HG03159 (cell line): ENCODE measurements at regions not wholly inside any gene's neighbourhood (a gene's known extent, or its start where the extent isn't known, plus 50 kb on each side); places are given as distances from the start of the nearest gene placed in this dataset.
"Not testable (repeated sequence)": the region's sequence is repeated elsewhere in the genome, so short reads cannot be mapped to it uniquely, and the experiment has no call there.

ENCODE experiments used
- ATAC-seq: cut with Tn5 transposase; IDR thresholded peaks from one replicate; pipeline ENCODE4 v1.9.1; 2021; ENCODE audit warnings: mild to moderate bottlenecking, moderate library complexity; ENCODE audit not compliant: unreplicated experiment

GRCh38 chr9:129547063-129547462 is 73.8 kb downstream of the C9orf50 start:
- no peak for ATAC-seq

GRCh38 chr9:129545876-129546275 is 75.0 kb downstream of the C9orf50 start:
- not testable (repeated sequence) for ATAC-seq

DNA sequence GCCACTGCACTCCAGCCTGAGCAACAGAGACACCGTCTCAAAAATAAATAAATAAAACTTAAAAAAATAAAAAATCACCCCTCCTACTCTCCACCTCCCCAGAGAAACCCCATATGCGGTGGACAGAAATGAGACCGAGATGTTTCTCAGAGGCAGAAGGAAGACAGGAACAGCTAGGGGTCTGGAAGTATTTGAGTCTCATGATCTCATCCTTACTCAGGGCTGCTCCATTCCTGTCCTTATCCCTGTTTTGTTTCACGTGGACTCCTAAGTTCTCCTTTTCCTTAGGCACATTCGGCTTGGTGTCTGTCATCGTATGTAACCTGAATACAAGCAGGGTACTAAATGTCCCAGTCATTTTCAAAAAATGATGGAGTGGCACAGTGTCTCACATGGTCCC is 76.1 kb downstream of the C9orf50 start:
- no peak for ATAC-seq

DNA sequence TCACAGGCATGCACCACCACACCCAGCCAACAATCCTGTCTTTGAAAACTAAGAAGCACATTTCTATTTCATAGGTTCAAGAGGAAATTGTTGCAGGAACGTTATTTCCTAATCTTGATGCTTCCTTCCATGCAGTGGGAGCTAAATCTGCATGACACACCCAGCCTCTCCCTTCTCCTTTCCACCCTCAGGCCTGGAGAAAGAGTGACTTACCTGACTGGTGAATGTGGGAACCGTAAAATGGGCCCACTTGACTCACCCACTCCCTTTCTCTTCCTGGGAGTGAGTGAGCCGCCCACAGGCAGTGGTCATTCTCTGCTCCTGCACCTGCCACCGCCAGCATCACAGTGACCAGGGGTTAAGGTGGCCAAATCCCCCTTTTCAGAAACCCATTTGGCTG is 78.2 kb downstream of the C9orf50 start:
- ATAC-seq: no peak

- ATAC-seq: no peak
Observed at GRCh38 chr9:129541270-129541669, 79.6 kb downstream of the C9orf50 start.

- ATAC-seq: no peak
Observed at GRCh38 chr9:129539446-129539845, 81.5 kb downstream of the C9orf50 start.

DNA sequence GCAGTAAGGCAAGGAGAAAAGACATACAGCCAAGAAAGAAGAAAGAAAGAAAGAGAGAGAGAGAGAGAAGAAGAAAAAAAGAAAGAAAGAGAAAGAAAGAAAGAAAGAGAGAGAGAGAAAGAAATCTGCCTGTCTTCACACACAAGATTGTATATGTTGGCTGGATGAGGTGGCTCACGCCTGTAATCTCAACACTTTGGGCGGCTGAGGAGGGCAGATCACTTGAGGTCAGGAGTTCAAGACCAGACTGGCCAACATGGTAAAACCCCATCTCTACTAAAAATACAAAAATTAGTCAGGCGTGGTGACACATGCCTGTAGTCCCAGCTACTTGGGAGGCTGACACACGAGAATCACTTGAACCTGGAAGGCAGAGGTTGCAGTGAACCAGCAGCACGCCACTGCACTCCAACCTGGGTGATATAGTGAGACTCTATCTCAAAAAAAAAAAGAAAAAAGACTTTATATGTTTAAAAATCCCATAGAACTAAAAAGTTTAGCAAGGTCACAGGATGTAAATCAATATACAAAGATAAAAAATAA is 89.0 kb downstream of the C9orf50 start:
- ATAC-seq: not testable (repeated sequence)

DNA sequence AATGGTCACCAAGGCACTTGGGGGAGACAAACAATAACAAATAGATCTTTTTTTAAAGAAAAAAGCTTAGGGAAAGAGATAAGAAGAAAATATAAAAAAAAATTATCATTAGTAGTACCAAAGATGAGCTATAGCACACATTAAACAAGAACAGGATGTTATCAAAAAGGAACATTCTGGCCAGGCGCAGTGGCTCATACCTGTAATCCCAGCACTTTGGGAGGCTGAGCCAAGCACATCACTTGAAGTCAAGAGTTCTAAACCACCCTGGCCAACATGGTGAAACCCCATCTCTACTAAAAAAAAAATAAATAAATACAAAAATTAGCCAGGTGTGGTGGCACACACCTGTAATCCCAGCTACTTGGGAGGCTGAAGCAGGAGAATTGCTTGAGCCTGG is 92.9 kb downstream of the C9orf50 start:
- not testable (repeated sequence) for ATAC-seq

- ATAC-seq: no peak
Observed at GRCh38 chr9:129525656-129526196, 95.2 kb downstream of the C9orf50 start.

DNA sequence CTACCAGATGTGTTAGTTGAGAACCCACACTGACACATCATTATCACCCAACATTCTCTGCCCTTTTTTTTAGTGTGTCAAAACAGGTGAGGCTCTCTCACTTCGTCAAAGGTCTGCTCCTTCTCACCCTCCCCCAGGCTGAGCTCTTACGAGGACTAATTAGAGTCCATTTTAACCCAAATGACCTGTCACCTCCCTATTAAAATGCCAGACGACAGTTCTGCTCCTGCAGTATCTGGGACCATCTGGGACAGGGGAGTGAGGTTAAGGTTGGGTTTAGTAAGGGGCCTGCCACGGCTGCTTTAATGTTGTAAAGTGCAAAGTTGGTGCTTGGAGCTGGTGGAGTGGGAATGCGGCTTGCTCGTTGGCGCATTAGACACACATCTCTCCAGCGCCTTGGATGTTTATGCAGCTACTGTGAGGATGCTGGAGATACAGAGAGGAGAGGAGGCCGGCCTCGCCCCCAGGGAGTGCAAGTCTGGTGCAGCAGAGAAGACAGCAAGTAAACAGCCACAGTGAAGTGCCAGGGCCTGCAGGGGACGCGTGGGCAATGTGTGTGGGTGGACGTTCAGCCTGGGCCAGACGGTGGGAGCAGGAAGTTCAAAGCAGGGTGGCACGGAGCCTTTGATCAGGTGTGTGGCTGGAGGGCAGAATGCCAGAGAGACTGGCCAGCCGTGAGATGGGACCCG is 96.2 kb downstream of the C9orf50 start:
- no peak for ATAC-seq

DNA sequence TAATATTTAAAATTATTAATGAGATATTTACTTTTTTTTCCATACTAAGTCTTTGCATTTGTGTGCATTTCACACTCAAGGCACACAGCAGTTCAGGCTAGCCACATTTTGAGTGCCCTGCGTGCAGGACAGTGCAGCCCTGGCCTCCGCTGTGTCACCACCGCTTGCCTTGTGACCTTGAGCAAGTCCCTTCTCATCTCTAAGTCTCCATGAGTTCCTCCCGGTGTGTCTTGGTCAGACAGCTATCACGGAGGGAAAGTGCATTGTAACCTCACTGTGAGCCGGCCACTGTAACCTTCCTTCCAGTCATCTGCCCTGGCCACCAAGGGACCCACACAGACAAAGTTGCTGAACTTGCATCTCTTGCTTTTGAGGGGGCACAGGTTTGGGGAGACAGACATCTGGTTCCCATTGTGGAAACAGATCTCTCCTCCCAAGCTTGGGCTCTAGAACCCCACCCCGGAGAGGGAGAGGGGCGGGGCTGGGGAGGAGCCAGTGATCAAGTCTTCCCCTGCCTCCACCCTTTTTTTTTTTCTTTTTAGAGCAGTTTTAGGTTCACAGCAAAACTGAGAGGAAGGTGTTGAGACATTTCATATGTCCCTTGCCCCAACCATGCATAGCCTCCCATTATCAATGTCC is 96.8 kb downstream of the C9orf50 start:
- ATAC-seq: no peak

DNA sequence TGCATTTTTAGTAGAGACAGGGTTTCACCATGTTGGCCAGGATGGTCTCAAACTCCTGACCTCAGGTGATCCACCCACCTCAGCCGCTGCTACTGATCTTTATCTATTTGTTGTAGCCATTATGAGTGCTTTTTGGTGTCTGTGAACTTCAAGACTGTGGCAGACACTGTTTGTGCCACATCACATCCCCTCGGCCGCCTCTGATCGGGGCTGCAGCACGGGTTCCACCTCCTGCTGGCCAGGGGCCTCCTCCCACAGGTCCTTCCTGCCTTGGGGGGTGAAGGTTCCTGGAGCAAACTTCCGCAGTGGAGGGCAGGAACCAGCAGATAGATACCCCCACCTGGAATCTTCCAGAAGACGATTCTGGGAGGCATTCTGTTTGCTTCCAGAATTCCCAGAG is 98.5 kb downstream of the C9orf50 start:
- no peak for ATAC-seq

- no peak for ATAC-seq
Observed at GRCh38 chr9:129520082-129520481, 100.8 kb downstream of the C9orf50 start.

DNA sequence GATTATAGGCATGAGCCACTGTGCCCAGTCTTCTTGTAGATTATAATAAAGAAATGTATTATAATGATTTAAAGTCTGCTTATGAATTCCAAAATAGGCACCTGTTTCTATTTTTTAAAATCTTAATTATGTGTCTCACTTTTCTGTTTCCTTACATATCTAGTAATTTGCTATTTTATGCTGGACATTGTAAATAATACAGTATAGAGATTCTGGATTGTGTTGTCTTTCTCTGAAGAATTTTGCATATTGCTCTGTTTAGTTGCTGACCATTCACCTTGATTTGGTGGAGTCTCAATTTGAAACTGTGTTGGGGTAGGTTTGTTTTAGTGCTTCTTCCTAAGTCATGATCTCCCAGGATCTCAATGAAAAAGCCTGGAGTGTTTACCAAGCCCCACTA is 102.8 kb downstream of the C9orf50 start:
- ATAC-seq: no peak

DNA sequence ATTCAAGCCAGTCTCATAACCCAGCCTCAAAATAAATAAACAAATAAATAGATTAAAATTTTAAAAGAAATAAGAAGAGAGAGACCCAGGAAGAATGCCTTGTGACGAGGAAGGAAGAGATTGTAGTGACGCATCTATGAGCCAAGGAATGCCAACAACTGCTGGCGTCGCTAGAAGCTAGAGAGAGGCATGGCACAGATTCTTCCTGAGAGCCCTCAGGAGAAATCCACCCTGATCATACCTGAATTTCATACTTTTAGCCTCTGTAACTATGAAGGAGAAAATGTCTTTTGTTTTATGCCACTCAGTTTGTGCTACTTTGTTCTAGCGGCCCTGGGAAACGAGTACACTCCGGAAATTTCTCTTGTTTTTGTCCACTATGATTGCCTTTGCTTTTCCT is 103.9 kb downstream of the C9orf50 start:
- no peak for ATAC-seq

- ATAC-seq: no peak
Observed at GRCh38 chr9:129514891-129515290, 106.0 kb downstream of the C9orf50 start.

DNA sequence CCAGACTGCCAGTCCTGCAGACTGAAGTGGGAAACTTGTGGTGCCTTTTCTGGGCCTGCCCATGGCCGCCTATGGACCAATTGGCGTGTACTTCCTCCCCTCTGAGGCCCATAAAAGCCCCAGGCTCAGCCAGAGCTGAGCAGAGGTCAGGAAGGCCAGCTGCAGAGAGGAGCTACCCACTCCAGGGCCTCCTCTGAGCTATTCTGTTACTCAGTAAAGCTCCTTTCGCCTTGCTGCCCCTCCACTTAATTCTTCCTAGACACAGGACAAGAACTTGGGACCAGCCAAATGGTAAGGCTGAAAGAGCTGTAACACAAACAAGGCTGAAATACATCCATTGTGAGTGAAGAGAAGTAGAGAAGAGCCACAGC is 106.4 kb downstream of the C9orf50 start:
- ATAC-seq: no peak

- no peak for ATAC-seq
Observed at GRCh38 chr9:129513856-129514496, 106.9 kb downstream of the C9orf50 start.

GRCh38 chr9:129513282-129513681 is 107.6 kb downstream of the C9orf50 start:
- no peak for ATAC-seq

GRCh38 chr9:129511285-129511900 is 109.5 kb downstream of the C9orf50 start:
- ATAC-seq: no peak

DNA sequence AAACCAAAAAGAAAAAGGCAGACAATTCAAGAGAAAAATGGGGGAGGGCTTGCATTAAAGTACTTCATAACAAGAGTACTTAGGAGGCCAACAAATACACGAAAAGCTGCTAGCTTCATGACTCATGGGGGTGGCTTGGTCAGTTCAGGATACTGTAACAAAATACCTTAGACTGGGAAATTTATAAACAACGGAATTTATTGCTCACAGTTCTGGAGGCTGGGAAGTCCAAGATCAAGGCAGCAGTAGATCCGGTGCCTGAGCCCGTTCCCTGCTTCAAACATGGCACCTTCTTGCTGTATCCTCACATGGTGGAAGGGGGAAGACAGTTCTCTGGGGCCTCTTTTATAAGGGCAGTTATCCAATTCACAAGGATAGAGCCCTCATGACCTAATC is 111.4 kb downstream of the C9orf50 start:
- ATAC-seq: no peak
